Neural progenitor cell (in vitro differentiated cells): ENCODE measurements at regions not wholly inside any gene's neighbourhood (a gene's known extent, or its start where the extent isn't known, plus 50 kb on each side); places are given as distances from the start of the nearest gene placed in this dataset.

Experiments used
- EZH2 ChIP-seq: fragments of 200-600 bp; sonication (generic); IDR thresholded peaks from 2 replicates; pipeline ENCODE4 v1.6.1; 2017; ENCODE audit warnings: antibody characterized with exemption, mild to moderate bottlenecking, moderate library complexity
- TF ChIP-seq, protein P1 (sequence below): fragments of 200-600 bp; sonication (generic); IDR thresholded peaks from 2 replicates; pipeline ENCODE4 v1.5.1; 2017; ENCODE audit warnings: antibody characterized with exemption, mild to moderate bottlenecking

DNA sequence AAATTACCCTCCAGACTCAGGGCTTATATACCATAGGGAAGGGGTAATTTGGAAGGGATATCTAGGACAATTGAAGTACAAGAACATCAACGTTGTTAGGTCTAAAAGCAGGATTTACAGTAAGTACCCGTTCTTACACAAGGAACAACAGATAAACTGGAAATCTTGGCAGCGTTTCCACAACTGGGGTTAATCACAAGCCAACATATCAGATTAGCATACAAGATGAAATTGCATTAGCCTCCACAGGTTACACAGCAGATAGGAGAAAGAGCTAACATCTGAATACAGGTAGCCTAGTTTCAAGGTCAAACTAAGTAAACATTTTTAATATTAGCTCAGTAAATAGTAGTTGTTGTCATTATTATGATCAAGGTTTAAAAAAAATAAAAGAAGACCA lies 1214.0 kb upstream of the PCDH20 start:
- TF ChIP-seq, protein P1, sequence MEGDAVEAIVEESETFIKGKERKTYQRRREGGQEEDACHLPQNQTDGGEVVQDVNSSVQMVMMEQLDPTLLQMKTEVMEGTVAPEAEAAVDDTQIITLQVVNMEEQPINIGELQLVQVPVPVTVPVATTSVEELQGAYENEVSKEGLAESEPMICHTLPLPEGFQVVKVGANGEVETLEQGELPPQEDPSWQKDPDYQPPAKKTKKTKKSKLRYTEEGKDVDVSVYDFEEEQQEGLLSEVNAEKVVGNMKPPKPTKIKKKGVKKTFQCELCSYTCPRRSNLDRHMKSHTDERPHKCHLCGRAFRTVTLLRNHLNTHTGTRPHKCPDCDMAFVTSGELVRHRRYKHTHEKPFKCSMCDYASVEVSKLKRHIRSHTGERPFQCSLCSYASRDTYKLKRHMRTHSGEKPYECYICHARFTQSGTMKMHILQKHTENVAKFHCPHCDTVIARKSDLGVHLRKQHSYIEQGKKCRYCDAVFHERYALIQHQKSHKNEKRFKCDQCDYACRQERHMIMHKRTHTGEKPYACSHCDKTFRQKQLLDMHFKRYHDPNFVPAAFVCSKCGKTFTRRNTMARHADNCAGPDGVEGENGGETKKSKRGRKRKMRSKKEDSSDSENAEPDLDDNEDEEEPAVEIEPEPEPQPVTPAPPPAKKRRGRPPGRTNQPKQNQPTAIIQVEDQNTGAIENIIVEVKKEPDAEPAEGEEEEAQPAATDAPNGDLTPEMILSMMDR: no peak
- no peak for TF ChIP-seq EZH2
